A673 (cell line): ENCODE measurements at regions not wholly inside any gene's neighbourhood (a gene's known extent, or its start where the extent isn't known, plus 50 kb on each side); places are given as distances from the start of the nearest gene placed in this dataset.
A peak's percentile ranks its signal among the peaks of the same experiment; 100 is the strongest.

Experiments used
- BruUV-seq: library from RNA; stranded (reverse); fragments of 400-500 nt; replicated peaks from 2 replicates; lab custom pipeline; 2021; lab: Mats Ljungman, UMichigan
- CTCF ChIA-PET: fragments of 300-600 bp; sonication (Branson Sonifier 250); formaldehyde crosslinking; loops from one replicate; lab custom pipeline; 2022; ENCODE audit warnings: antibody characterized with exemption; lab: Charles Lee
- POLR2A ChIA-PET: fragments of 300-600 bp; sonication (Branson Sonifier 250); formaldehyde crosslinking; loops from one replicate; lab custom pipeline; 2022; ENCODE audit warnings: antibody characterized with exemption; ENCODE audit not compliant: low non-redundant PET; lab: Charles Lee
- DNase-seq: peaks from one replicate; pipeline ENCODE4 v3.0.0-alpha.2; 2015; ENCODE audit warnings: low spot score
- H3K27ac ChIP-seq: fragments of 200-600 bp; sonication (generic); 2 replicates; pipeline ENCODE4 v1.5.1; 2016; ENCODE audit warnings: mixed run types, low read depth, mild to moderate bottlenecking, mixed read lengths, antibody characterized with exemption, low read length; ENCODE audit not compliant: poor library complexity, severe bottlenecking
- H3K27me3 ChIP-seq: fragments of 200-600 bp; sonication (generic); replicated peaks from 2 replicates; pipeline ENCODE4 v1.6.1; 2017; ENCODE audit warnings: mixed run types, low read depth, mild to moderate bottlenecking, mixed read lengths, antibody characterized with exemption, low read length; ENCODE audit not compliant: insufficient read depth, poor library complexity
- H3K36me3 ChIP-seq: fragments of 200-600 bp; sonication (generic); 2 replicates; pipeline ENCODE4 v1.6.1; 2016; ENCODE audit warnings: mixed run types, mild to moderate bottlenecking, mixed read lengths, antibody characterized with exemption, low read length; ENCODE audit not compliant: insufficient read depth, poor library complexity, severe bottlenecking
- H3K4me1 ChIP-seq: fragments of 200-600 bp; sonication (generic); 2 replicates; pipeline ENCODE4 v1.6.1; 2017; ENCODE audit warnings: mixed run types, mild to moderate bottlenecking, mixed read lengths, antibody characterized with exemption, low read length; ENCODE audit not compliant: insufficient read depth, poor library complexity, severe bottlenecking
- H3K4me3 ChIP-seq: fragments of 200-600 bp; sonication (generic); 2 replicates; pipeline ENCODE4 v1.5.1; 2016; ENCODE audit warnings: low read depth, mixed run types, mild to moderate bottlenecking, mixed read lengths, low read length; ENCODE audit not compliant: poor library complexity, severe bottlenecking
- H3K9me3 ChIP-seq: fragments of 200-600 bp; sonication (generic); 2 replicates; pipeline ENCODE4 v1.6.1; 2016; ENCODE audit warnings: mixed run types, low read depth, mild to moderate bottlenecking, mixed read lengths, antibody characterized with exemption, low read length; ENCODE audit not compliant: poor library complexity, severe bottlenecking
- CTCF ChIP-seq: fragments of 300-800, 200-600 bp; sonication (generic); conservative IDR thresholded peaks from 2 replicates; pipeline ENCODE4 v1.5.1; 2017; ENCODE audit warnings: low read depth, mild to moderate bottlenecking, antibody characterized with exemption, low read length, moderate library complexity, mixed read lengths
- EZH2 ChIP-seq: fragments of 200-600 bp; sonication (generic); IDR thresholded peaks from 2 replicates; pipeline ENCODE4 v1.6.1; 2017; ENCODE audit warnings: borderline replicate concordance, low read depth, mild to moderate bottlenecking, mixed read lengths, antibody characterized with exemption, low read length; ENCODE audit not compliant: poor library complexity, severe bottlenecking
- intact Hi-C: fragments of 100-400 bp; cut with micrococcal nuclease; formaldehyde crosslinking; loops from one replicate; pipeline ENCODE4 v1.10.0; 2022; ENCODE audit not compliant: unreplicated experiment

GRCh38 chr13:99733346-99733745, 232.1 kb downstream of the TM9SF2 start:
- no TSS peak for BruUV-seq
- H3K27me3 ChIP-seq, result no peaks in the 10 kb centered on the region
- H3K9me3 ChIP-seq, result no peaks in the 10 kb centered on the region
- intact Hi-C loops, result no loop called here
- H3K36me3 ChIP-seq, result no peaks in the 10 kb centered on the region
- no peak overlapping the region for H3K4me3 ChIP-seq
- peaks cover 19% of the 10 kb centered on the region for H3K4me1 ChIP-seq
- ChIA-PET POLR2A (no interaction called here), CTCF (no interaction called here)
- H3K27ac ChIP-seq, result no peak overlapping the region
- DNase-seq, result peak; percentile 81
- TF ChIP-seq CTCF, result no peak
- TF ChIP-seq EZH2, result no peak

GRCh38 chr13:99731747-99732146, 230.5 kb downstream of the TM9SF2 start:
- peak; percentile 17 for DNase-seq
- no TSS peak for BruUV-seq
- no peak overlapping the region for H3K27ac ChIP-seq
- H3K36me3 ChIP-seq, result no peaks in the 10 kb centered on the region
- no peak overlapping the region for H3K4me3 ChIP-seq
- CTCF ChIA-PET, result no interaction called here
- TF ChIP-seq CTCF, result no peak
- TF ChIP-seq EZH2, result no peak
- POLR2A ChIA-PET, result no interaction called here
- intact Hi-C loops, result no loop called here
- no peaks in the 10 kb centered on the region for H3K27me3 ChIP-seq
- H3K9me3 ChIP-seq, result no peaks in the 10 kb centered on the region
- H3K4me1 ChIP-seq, result peaks cover 19% of the 10 kb centered on the region

GRCh38 chr13:99730403-99730802, 229.1 kb downstream of the TM9SF2 start:
- H3K9me3 ChIP-seq, result no peaks in the 10 kb centered on the region
- ChIA-PET CTCF (no interaction called here), POLR2A (no interaction called here)
- H3K27ac ChIP-seq, result no peak overlapping the region
- intact Hi-C loops, result no loop called here
- H3K4me1 ChIP-seq, result peaks cover 19% of the 10 kb centered on the region
- BruUV-seq, result no TSS peak
- DNase-seq, result no peak
- TF ChIP-seq EZH2, result no peak
- no peak for TF ChIP-seq CTCF
- no peaks in the 10 kb centered on the region for H3K36me3 ChIP-seq
- no peaks in the 10 kb centered on the region for H3K27me3 ChIP-seq
- H3K4me3 ChIP-seq, result no peak overlapping the region
